ENCODE measurements at regions not wholly inside any gene's neighbourhood (a gene's known extent, or its start where the extent isn't known, plus 50 kb on each side); places are given as distances from the start of the nearest gene placed in this dataset.
"Not testable (repeated sequence)": the region's sequence is repeated elsewhere in the genome, so short reads cannot be mapped to it uniquely, and the experiment has no call there.

DNA sequence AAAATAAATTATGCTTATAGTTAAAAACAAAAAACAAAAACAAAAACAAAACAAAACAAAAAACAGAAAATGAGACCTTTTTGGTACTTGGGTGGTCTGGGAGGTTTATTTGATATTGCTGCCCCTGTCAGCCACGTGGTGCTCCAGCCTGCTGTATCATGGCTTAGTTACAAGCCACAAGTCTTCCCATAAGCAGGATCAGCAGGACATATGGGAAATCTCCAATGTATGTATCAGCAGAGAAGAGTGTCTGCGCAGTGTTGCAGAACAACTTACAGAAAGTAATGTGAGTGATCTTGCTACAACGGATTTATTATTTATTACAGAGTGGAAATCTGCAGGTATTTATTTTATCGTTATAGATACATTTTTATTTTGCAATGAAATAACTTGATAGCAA, 423.0 kb upstream of the TMPRSS15 start:
- DNase-seq, result no peak
- Mint-ChIP-seq H3K27me3 (ENCODE audit: insufficient read depth) (no peaks in the 10 kb centered on the region), H3K4me3 (no peak overlapping the region), H3K4me1 (peaks cover 5% of the 10 kb centered on the region), H3K36me3 (ENCODE audit: low read depth) (no peaks in the 10 kb centered on the region), H3K27ac (no peak overlapping the region), H3K9me3 (peaks cover 8% of the 10 kb centered on the region)
- Histone ChIP-seq H3K9me3 (ENCODE audit: control insufficient read depth, low read length) (no peaks in the 10 kb centered on the region), H3K36me3 (ENCODE audit: control insufficient read depth, insufficient read depth, low read length) (no peaks in the 10 kb centered on the region), H3K4me1 (ENCODE audit: control insufficient read depth, insufficient read depth, low read length) (no peaks in the 10 kb centered on the region), H3K27me3 (ENCODE audit: control insufficient read depth, insufficient read depth, low read length, poor library complexity, severe bottlenecking) (no peaks in the 10 kb centered on the region), H3K9ac (ENCODE audit: extremely low read depth, low read length, poor library complexity, severe bottlenecking) (no peak overlapping the region), H3K4me3 (ENCODE audit: low read length) (no peak overlapping the region), H3K27ac (ENCODE audit: low read depth, low read length) (no peak overlapping the region)
- no peak for TF ChIP-seq CTCF (conservative IDR thresholded peaks at IDR 0.05)
- 89 to 100% methylated on average over 2 to 3 of the region's 4 CpGs for WGBS, 2 experiments (ENCODE audit: insufficient coverage in 1 of 2, insufficient read length in 1 of 2)

DNA sequence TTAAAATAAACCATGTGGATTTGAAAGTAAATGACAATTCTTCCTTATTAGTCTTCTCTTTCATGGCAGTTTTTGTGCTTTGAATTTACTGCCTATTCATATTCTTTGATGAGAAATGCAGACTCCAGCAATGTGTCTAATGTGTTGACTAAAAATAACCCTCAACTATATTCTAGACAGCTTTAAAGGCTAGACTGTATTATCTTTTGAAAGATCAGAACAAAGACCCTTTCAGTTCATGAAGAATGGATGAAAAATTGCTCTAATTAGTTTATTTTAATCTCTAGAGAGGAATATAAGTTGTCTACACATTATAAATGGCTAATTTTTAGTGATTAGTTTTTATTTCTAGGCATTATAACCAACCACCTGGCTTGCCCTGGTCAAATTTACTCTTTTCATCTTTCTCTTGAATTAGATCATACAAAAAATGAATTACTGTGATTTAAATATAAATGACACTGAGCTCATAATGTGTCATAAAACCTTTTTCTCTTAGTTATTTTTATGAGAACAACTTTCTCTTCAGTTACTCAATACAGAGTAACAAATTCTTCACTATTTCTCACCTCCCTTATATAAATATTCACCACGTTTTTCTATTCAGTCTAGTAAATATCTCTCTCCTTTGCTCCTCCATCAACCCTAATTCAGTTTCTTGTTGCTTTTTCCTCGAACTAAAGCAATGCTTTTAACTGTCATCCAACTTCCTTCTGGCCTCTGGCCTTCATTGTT, 428.5 kb upstream of the TMPRSS15 start:
- H3K27me3 Mint-ChIP-seq (ENCODE audit: insufficient read depth), result peaks cover 2% of the 10 kb centered on the region
- H3K4me3 Mint-ChIP-seq, result no peak overlapping the region
- Histone ChIP-seq H3K27me3 (ENCODE audit: control insufficient read depth, insufficient read depth, low read length, poor library complexity, severe bottlenecking) (no peaks in the 10 kb centered on the region), H3K9ac (ENCODE audit: extremely low read depth, low read length, poor library complexity, severe bottlenecking) (no peak overlapping the region), H3K4me1 (ENCODE audit: control insufficient read depth, insufficient read depth, low read length) (no peaks in the 10 kb centered on the region), H3K9me3 (ENCODE audit: control insufficient read depth, low read length) (no peaks in the 10 kb centered on the region), H3K27ac (ENCODE audit: low read depth, low read length) (peak overlapping the region; percentile 30), H3K4me3 (ENCODE audit: low read length) (no peak overlapping the region), H3K36me3 (ENCODE audit: control insufficient read depth, insufficient read depth, low read length) (no peaks in the 10 kb centered on the region)
- peaks cover 5% of the 10 kb centered on the region for H3K4me1 Mint-ChIP-seq
- no peak for DNase-seq
- 75 to 85% methylated on average over 2 of the region's 2 CpGs for WGBS, 2 experiments (ENCODE audit: insufficient coverage in 1 of 2, insufficient read length in 1 of 2)
- H3K9me3 Mint-ChIP-seq, result peaks cover 2% of the 10 kb centered on the region
- H3K27ac Mint-ChIP-seq, result no peak overlapping the region
- TF ChIP-seq CTCF (conservative IDR thresholded peaks at IDR 0.05), result no peak
- H3K36me3 Mint-ChIP-seq (ENCODE audit: low read depth), result no peaks in the 10 kb centered on the region

DNA sequence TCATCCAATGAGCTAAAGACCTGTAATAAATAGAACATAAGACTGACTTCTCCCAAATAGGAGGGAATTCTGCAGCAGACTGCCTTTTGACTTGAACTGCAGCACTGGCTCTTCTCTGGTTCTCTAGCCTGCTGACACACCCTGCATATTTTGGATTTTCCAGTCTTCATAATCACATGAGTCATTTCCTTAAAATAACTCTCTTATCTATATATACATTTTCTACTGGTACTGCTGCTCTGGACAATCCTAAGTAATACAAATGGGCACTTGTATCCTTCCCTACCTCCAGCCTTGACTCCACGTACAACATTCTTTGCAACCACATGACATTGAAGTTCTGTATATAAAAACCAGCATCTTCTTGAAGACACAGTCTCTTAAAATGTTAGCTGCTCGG, 429.4 kb upstream of the TMPRSS15 start:
- H3K9me3 ChIP-seq (ENCODE audit: control insufficient read depth, low read length), result no peaks in the 10 kb centered on the region
- no peak for DNase-seq

GRCh38 chr21:18834121-18834520, 430.5 kb upstream of the TMPRSS15 start:
- H3K4me1 Mint-ChIP-seq; H3K36me3 Mint-ChIP-seq (ENCODE audit: low read depth): not testable (repeated sequence)
- WGBS, 2 experiments (ENCODE audit: insufficient coverage in 1 of 2, insufficient read length in 1 of 2), result 100% methylated on average over 1 of the region's 2 CpGs; no CpG with 5 or more reads in 1 of the 2 experiments

More for the DNA sequence above, 429.4 kb upstream of the TMPRSS15 start:
- Histone ChIP-seq H3K36me3 (ENCODE audit: control insufficient read depth, insufficient read depth, low read length) (no peaks in the 10 kb centered on the region), H3K27me3 (ENCODE audit: control insufficient read depth, insufficient read depth, low read length, poor library complexity, severe bottlenecking) (no peaks in the 10 kb centered on the region), H3K9ac (ENCODE audit: extremely low read depth, low read length, poor library complexity, severe bottlenecking) (no peak overlapping the region), H3K27ac (ENCODE audit: low read depth, low read length) (no peak overlapping the region), H3K4me3 (ENCODE audit: low read length) (no peak overlapping the region), H3K4me1 (ENCODE audit: control insufficient read depth, insufficient read depth, low read length) (no peaks in the 10 kb centered on the region)
- Mint-ChIP-seq H3K4me3 (no peak overlapping the region), H3K4me1 (peaks cover 5% of the 10 kb centered on the region), H3K27ac (no peak overlapping the region), H3K36me3 (ENCODE audit: low read depth) (no peaks in the 10 kb centered on the region), H3K9me3 (peaks cover 2% of the 10 kb centered on the region), H3K27me3 (ENCODE audit: insufficient read depth) (peaks cover 2% of the 10 kb centered on the region)
- no peak for TF ChIP-seq CTCF (conservative IDR thresholded peaks at IDR 0.05)
- WGBS, 2 experiments (ENCODE audit: insufficient coverage in 1 of 2, insufficient read length in 1 of 2), result 91 to 100% methylated on average over 1 to 2 of the region's 2 CpGs

More at GRCh38 chr21:18834121-18834520, 430.5 kb upstream of the TMPRSS15 start:
- not testable (repeated sequence) for H3K9me3 ChIP-seq (ENCODE audit: control insufficient read depth, low read length); H3K27ac ChIP-seq (ENCODE audit: low read depth, low read length); H3K27me3 ChIP-seq (ENCODE audit: control insufficient read depth, insufficient read depth, low read length, poor library complexity, severe bottlenecking); DNase-seq; H3K9ac ChIP-seq (ENCODE audit: extremely low read depth, low read length, poor library complexity, severe bottlenecking); H3K27ac Mint-ChIP-seq; H3K4me3 ChIP-seq (ENCODE audit: low read length); H3K4me1 ChIP-seq (ENCODE audit: control insufficient read depth, insufficient read depth, low read length); H3K4me3 Mint-ChIP-seq; H3K27me3 Mint-ChIP-seq (ENCODE audit: insufficient read depth); H3K36me3 ChIP-seq (ENCODE audit: control insufficient read depth, insufficient read depth, low read length); H3K9me3 Mint-ChIP-seq

All from endodermal cell (in vitro differentiated cells).